Activated T-helper 17 cell treated with anti-CD3 and anti-CD28 coated beads, Interleukin-2, amount 50 U/mL, for 72 hours (primary cell): ENCODE measurements at regions not wholly inside any gene's neighbourhood (a gene's known extent, or its start where the extent isn't known, plus 50 kb on each side); places are given as distances from the start of the nearest gene placed in this dataset.

Experiments
- ATAC-seq: fragments of 150-1000 bp; cut with Tn5 transposase; replicated peaks from 2 replicates; pipeline ENCODE4 v1.10.0; 2021; ENCODE audit warnings: mild to moderate bottlenecking, moderate library complexity
- H3K27ac Mint-ChIP-seq: one replicate; pipeline ENCODE4 v1.8.0; 2022; ENCODE audit warnings: mixed read lengths
- H3K27me3 Mint-ChIP-seq: one replicate; pipeline ENCODE4 v1.8.0; 2022; ENCODE audit warnings: mixed read lengths
- H3K36me3 Mint-ChIP-seq: one replicate; pipeline ENCODE4 v1.8.0; 2022; ENCODE audit warnings: low read depth, mild to moderate bottlenecking, mixed read lengths
- H3K4me1 Mint-ChIP-seq: one replicate; pipeline ENCODE4 v1.8.0; 2022; ENCODE audit warnings: mixed read lengths
- H3K4me3 Mint-ChIP-seq: one replicate; pipeline ENCODE4 v1.8.0; 2022; ENCODE audit warnings: mild to moderate bottlenecking, mixed read lengths
- H3K9me3 Mint-ChIP-seq: one replicate; pipeline ENCODE4 v1.8.0; 2022; ENCODE audit warnings: mixed read lengths

- Mint-ChIP-seq H3K4me3 (no peak overlapping the region), H3K4me1 (no peaks in the 10 kb centered on the region), H3K27me3 (no peaks in the 10 kb centered on the region), H3K36me3 (no peaks in the 10 kb centered on the region), H3K9me3 (peaks cover 32% of the 10 kb centered on the region), H3K27ac (no peak overlapping the region)
- no peak for ATAC-seq
Measured at GRCh38 chr11:23995891-23996290, 501.0 kb upstream of the LUZP2 start.

DNA sequence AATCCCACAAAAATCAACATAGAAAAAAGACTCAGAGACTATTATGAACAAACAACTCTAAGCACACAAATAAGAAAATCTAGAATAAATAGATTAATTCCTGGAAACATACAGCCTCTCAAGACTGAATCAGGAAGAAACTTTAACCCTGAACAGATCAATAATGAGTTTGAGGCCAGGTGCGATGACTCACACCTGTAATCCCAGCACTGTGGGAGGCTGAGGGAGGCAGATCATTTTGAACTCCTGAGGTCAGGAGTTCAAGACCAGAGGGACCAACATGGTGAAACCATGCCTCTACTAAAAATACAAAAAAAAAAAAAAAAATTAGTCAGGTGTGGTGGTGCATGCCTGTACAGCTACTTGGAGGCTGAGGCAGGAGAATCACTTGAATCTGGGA lies 499.5 kb upstream of the LUZP2 start:
- Mint-ChIP-seq H3K4me3 (no peak overlapping the region), H3K9me3 (peaks cover 30% of the 10 kb centered on the region), H3K4me1 (no peaks in the 10 kb centered on the region), H3K36me3 (no peaks in the 10 kb centered on the region), H3K27me3 (no peaks in the 10 kb centered on the region), H3K27ac (no peak overlapping the region)
- ATAC-seq, result no peak

- no peaks in the 10 kb centered on the region for H3K27me3 Mint-ChIP-seq
- no peak for ATAC-seq
- H3K27ac Mint-ChIP-seq, result no peak overlapping the region
- no peaks in the 10 kb centered on the region for H3K36me3 Mint-ChIP-seq
- H3K4me1 Mint-ChIP-seq, result no peaks in the 10 kb centered on the region
- H3K4me3 Mint-ChIP-seq, result no peak overlapping the region
- peaks cover 11% of the 10 kb centered on the region for H3K9me3 Mint-ChIP-seq
Measured at GRCh38 chr11:24005202-24005876, 491.5 kb upstream of the LUZP2 start.

DNA sequence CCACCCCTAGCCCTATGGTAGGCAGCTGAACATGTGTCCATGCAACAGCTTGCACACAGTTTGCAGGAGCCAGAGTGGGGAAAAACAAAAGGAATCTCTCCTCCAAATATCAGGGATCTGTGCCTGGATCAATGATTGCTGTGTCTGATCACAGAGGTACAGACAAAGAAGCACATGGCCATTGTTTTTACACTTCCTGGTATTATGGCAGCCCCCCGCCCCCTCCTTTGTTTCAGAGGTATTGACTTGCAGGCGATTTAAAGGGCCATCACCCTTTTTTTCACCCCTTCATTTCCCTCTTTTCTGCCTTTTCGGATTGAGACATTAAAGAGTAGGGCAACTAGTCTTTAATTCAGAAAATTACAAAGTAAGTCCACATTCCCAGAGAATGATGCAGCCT lies 453.0 kb upstream of the LUZP2 start:
- no peaks in the 10 kb centered on the region for H3K27me3 Mint-ChIP-seq
- no peak for ATAC-seq

GRCh38 chr11:24046731-24047130 lies 450.1 kb upstream of the LUZP2 start:
- no peak for ATAC-seq
- Mint-ChIP-seq H3K27me3 (no peaks in the 10 kb centered on the region), H3K4me1 (no peaks in the 10 kb centered on the region), H3K27ac (no peak overlapping the region), H3K4me3 (no peak overlapping the region), H3K36me3 (no peaks in the 10 kb centered on the region), H3K9me3 (peaks cover 14% of the 10 kb centered on the region)

More for the DNA sequence above, 453.0 kb upstream of the LUZP2 start:
- no peaks in the 10 kb centered on the region for H3K36me3 Mint-ChIP-seq
- no peak overlapping the region for H3K4me3 Mint-ChIP-seq
- peaks cover 18% of the 10 kb centered on the region for H3K9me3 Mint-ChIP-seq
- H3K4me1 Mint-ChIP-seq, result no peaks in the 10 kb centered on the region
- no peak overlapping the region for H3K27ac Mint-ChIP-seq

DNA sequence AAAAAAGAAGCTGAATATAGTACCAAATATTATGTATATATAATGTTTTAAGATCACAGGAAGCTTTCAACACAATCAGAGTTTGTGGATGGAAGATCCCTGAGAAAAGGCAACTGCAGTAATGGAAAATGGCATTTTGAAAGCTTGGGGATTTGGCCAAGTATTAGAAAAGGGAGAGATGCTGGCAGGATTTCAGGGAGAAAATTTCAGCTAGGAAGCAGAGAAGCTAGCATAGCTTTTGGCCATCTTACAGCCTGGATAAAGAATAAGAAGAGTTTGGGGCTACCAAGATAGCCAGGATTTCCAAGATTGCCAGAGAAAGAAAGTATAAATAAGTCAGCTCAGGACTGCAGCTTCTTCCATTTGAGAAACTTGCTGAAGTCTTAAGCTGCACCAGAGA lies 440.8 kb upstream of the LUZP2 start:
- Mint-ChIP-seq H3K27ac (no peak overlapping the region), H3K9me3 (no peaks in the 10 kb centered on the region), H3K4me3 (no peak overlapping the region), H3K36me3 (no peaks in the 10 kb centered on the region), H3K27me3 (no peaks in the 10 kb centered on the region), H3K4me1 (no peaks in the 10 kb centered on the region)
- ATAC-seq, result no peak

- H3K9me3 Mint-ChIP-seq, result no peaks in the 10 kb centered on the region
- ATAC-seq, result no peak
- H3K36me3 Mint-ChIP-seq, result no peaks in the 10 kb centered on the region
- H3K27ac Mint-ChIP-seq, result no peak overlapping the region
- H3K4me3 Mint-ChIP-seq, result no peak overlapping the region
- no peaks in the 10 kb centered on the region for H3K4me1 Mint-ChIP-seq
- H3K27me3 Mint-ChIP-seq, result no peaks in the 10 kb centered on the region
Measured at GRCh38 chr11:24060125-24060524, 436.7 kb upstream of the LUZP2 start.

GRCh38 chr11:24064309-24064903 lies 432.4 kb upstream of the LUZP2 start:
- Mint-ChIP-seq H3K4me3 (no peak overlapping the region), H3K27me3 (no peaks in the 10 kb centered on the region)

GRCh38 chr11:24068197-24068596 lies 428.7 kb upstream of the LUZP2 start:
- Mint-ChIP-seq H3K27ac (no peak overlapping the region), H3K27me3 (no peaks in the 10 kb centered on the region), H3K9me3 (peaks cover 10% of the 10 kb centered on the region), H3K4me3 (no peak overlapping the region), H3K36me3 (no peaks in the 10 kb centered on the region), H3K4me1 (no peaks in the 10 kb centered on the region)
- ATAC-seq, result no peak

More at GRCh38 chr11:24064309-24064903, 432.4 kb upstream of the LUZP2 start:
- no peaks in the 10 kb centered on the region for H3K9me3 Mint-ChIP-seq
- no peaks in the 10 kb centered on the region for H3K36me3 Mint-ChIP-seq
- no peaks in the 10 kb centered on the region for H3K4me1 Mint-ChIP-seq
- no peak overlapping the region for H3K27ac Mint-ChIP-seq
- ATAC-seq, result no peak

GRCh38 chr11:24070435-24070834 lies 426.4 kb upstream of the LUZP2 start:
- ATAC-seq, result no peak
- Mint-ChIP-seq H3K27me3 (no peaks in the 10 kb centered on the region), H3K27ac (no peak overlapping the region), H3K36me3 (no peaks in the 10 kb centered on the region), H3K9me3 (peaks cover 13% of the 10 kb centered on the region), H3K4me1 (no peaks in the 10 kb centered on the region), H3K4me3 (no peak overlapping the region)

DNA sequence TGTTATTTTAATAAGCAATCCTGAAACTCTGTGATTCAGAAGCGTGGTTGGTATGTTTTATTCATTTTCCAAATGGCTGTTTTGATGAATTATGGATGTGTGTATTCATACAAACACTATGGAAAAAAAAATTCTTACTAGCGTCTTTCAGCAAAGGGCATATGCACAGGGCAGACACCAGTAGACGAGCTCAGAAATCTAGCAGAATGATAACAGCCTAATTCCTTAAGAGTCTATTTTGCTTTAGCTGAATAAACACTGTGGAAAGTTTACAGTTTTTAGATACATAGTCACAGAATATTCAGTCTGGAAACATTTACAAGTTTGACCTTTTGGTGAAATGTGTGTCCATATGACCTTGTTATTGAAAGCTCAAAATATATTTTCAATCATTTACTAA lies 418.8 kb upstream of the LUZP2 start:
- peaks cover 3% of the 10 kb centered on the region for H3K9me3 Mint-ChIP-seq
- no peak overlapping the region for H3K27ac Mint-ChIP-seq
- no peak for ATAC-seq
- H3K27me3 Mint-ChIP-seq, result no peaks in the 10 kb centered on the region
- no peak overlapping the region for H3K4me3 Mint-ChIP-seq
- no peaks in the 10 kb centered on the region for H3K4me1 Mint-ChIP-seq
- H3K36me3 Mint-ChIP-seq, result no peaks in the 10 kb centered on the region

- Mint-ChIP-seq H3K9me3 (peaks cover 15% of the 10 kb centered on the region), H3K4me3 (no peak overlapping the region), H3K27ac (no peak overlapping the region), H3K4me1 (no peaks in the 10 kb centered on the region), H3K27me3 (no peaks in the 10 kb centered on the region), H3K36me3 (no peaks in the 10 kb centered on the region)
- ATAC-seq, result no peak
Measured at GRCh38 chr11:24082241-24082640, 414.6 kb upstream of the LUZP2 start.

- no peak overlapping the region for H3K4me3 Mint-ChIP-seq
Measured at GRCh38 chr11:24082860-24083259, 414.0 kb upstream of the LUZP2 start.

GRCh38 chr11:24084956-24085355 lies 411.9 kb upstream of the LUZP2 start:
- Mint-ChIP-seq H3K27me3 (no peaks in the 10 kb centered on the region), H3K36me3 (no peaks in the 10 kb centered on the region), H3K27ac (no peak overlapping the region), H3K4me3 (no peak overlapping the region), H3K4me1 (no peaks in the 10 kb centered on the region), H3K9me3 (peaks cover 15% of the 10 kb centered on the region)
- ATAC-seq, result no peak

More at GRCh38 chr11:24082860-24083259, 414.0 kb upstream of the LUZP2 start:
- ATAC-seq, result no peak
- no peaks in the 10 kb centered on the region for H3K27me3 Mint-ChIP-seq
- no peaks in the 10 kb centered on the region for H3K36me3 Mint-ChIP-seq
- H3K9me3 Mint-ChIP-seq, result peaks cover 15% of the 10 kb centered on the region
- no peaks in the 10 kb centered on the region for H3K4me1 Mint-ChIP-seq
- H3K27ac Mint-ChIP-seq, result no peak overlapping the region

DNA sequence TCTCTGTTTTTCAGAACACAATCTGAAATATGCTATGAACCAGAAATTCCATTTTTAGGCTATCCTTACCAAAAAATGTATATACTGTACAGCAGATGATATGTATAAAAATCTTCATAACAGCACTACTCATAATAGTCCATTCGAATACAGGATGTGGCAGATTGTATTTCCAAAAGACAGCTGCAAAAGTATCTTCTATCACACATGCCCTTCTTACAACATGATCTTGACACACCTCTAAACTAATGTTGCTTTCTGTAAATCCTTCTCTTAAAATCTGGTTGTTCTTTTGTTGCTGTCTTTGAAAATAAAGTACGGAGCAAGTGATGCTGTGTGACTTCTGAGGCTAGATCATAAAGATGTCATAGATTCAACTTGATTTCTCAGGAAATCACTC lies 409.9 kb upstream of the LUZP2 start:
- H3K27me3 Mint-ChIP-seq, result no peaks in the 10 kb centered on the region
- ATAC-seq, result no peak
- no peaks in the 10 kb centered on the region for H3K4me1 Mint-ChIP-seq
- H3K27ac Mint-ChIP-seq, result no peak overlapping the region
- H3K36me3 Mint-ChIP-seq, result no peaks in the 10 kb centered on the region
- H3K9me3 Mint-ChIP-seq, result peaks cover 15% of the 10 kb centered on the region
- no peak overlapping the region for H3K4me3 Mint-ChIP-seq
